Loucy (cell line): ENCODE measurements at regions not wholly inside any gene's neighbourhood (a gene's known extent, or its start where the extent isn't known, plus 50 kb on each side); places are given as distances from the start of the nearest gene placed in this dataset.
A peak's percentile ranks its signal among the peaks of the same experiment; 100 is the strongest.

Experiments
- H2AFZ ChIP-seq: fragments of 200-600 bp; sonication (generic); 2 replicates; pipeline ENCODE4 v1.6.0; 2016; ENCODE audit warnings: antibody characterized with exemption, mild to moderate bottlenecking, low read length, moderate library complexity
- H3F3A ChIP-seq: fragments of 200-600 bp; 2 replicates; pipeline ENCODE4 v1.6.0; 2016; ENCODE audit warnings: antibody characterized with exemption, low read depth, mild to moderate bottlenecking
- H3K27me3 ChIP-seq: fragments of 200-600 bp; sonication (generic); 2 replicates; pipeline ENCODE4 v1.6.1; 2014; ENCODE audit warnings: low read length, mild to moderate bottlenecking; ENCODE audit not compliant: insufficient read depth, poor library complexity, severe bottlenecking
- H3K36me3 ChIP-seq: fragments of 200-600 bp; sonication (generic); 2 replicates; pipeline ENCODE4 v1.6.1; 2016; ENCODE audit warnings: low read length; ENCODE audit not compliant: insufficient read depth
- H3K4me1 ChIP-seq: fragments of 200-600 bp; sonication (generic); 2 replicates; pipeline ENCODE4 v1.5.1; 2014; ENCODE audit warnings: low read length, mild to moderate bottlenecking; ENCODE audit not compliant: insufficient read depth, poor library complexity, severe bottlenecking
- H3K4me2 ChIP-seq: fragments of 200-600 bp; sonication (generic); 2 replicates; pipeline ENCODE4 v1.6.0; 2014; ENCODE audit warnings: antibody characterized with exemption, low read length, low read depth, mild to moderate bottlenecking; ENCODE audit not compliant: poor library complexity, severe bottlenecking
- H3K4me3 ChIP-seq: fragments of 200-600 bp; sonication (generic); 2 replicates; pipeline ENCODE4 v1.5.1; 2014; ENCODE audit warnings: low read length, mild to moderate bottlenecking, mixed read lengths; ENCODE audit not compliant: poor library complexity, severe bottlenecking
- H3K79me2 ChIP-seq: fragments of 200-600 bp; sonication (generic); 2 replicates; pipeline ENCODE4 v1.6.1; 2014; ENCODE audit warnings: low read length; ENCODE audit not compliant: insufficient read depth
- H3K9ac ChIP-seq: fragments of 200-600 bp; sonication (generic); 2 replicates; pipeline ENCODE4 v1.6.0; 2014; ENCODE audit warnings: mild to moderate bottlenecking, low read depth, low read length, moderate library complexity; ENCODE audit not compliant: poor library complexity, severe bottlenecking
- H3K9me2 ChIP-seq: fragments of 200-600 bp; sonication (generic); replicated peaks from 2 replicates; pipeline ENCODE4 v1.6.1; 2016; ENCODE audit warnings: low read depth, low read length, mixed read lengths
- H3K9me3 ChIP-seq: fragments of 200-600 bp; sonication (generic); 2 replicates; pipeline ENCODE4 v1.6.1; 2014; ENCODE audit warnings: mild to moderate bottlenecking, antibody characterized with exemption, low read length, low read depth; ENCODE audit not compliant: insufficient read depth
- H4K20me1 ChIP-seq: fragments of 200-600 bp; sonication (generic); 2 replicates; pipeline ENCODE4 v1.6.0; 2014; ENCODE audit warnings: antibody characterized with exemption, low read length, mild to moderate bottlenecking; ENCODE audit not compliant: insufficient read depth, poor library complexity, severe bottlenecking
- EZH2phosphoT487 ChIP-seq: fragments of 200-600 bp; IDR thresholded peaks from 2 replicates; pipeline ENCODE4 v1.6.1; 2018; ENCODE audit warnings: antibody characterized with exemption, mild to moderate bottlenecking, moderate library complexity, borderline replicate concordance
- TF ChIP-seq, protein P1 (sequence below): fragments of 200-600 bp; sonication (generic); conservative IDR thresholded peaks from 2 replicates; pipeline ENCODE4 v1.5.1; 2014; ENCODE audit warnings: mild to moderate bottlenecking, antibody characterized with exemption, low read length

- H3K9me3 ChIP-seq, result no peaks in the 10 kb centered on the region
- H3K4me3 ChIP-seq, result no peak overlapping the region
- no peaks in the 10 kb centered on the region for H3K79me2 ChIP-seq
- no peaks in the 10 kb centered on the region for H4K20me1 ChIP-seq
- H2AFZ ChIP-seq, result no peak overlapping the region
- H3K9ac ChIP-seq, result no peak overlapping the region
- H3K4me2 ChIP-seq, result no peak overlapping the region
- H3F3A ChIP-seq, result no peaks in the 10 kb centered on the region
- H3K27me3 ChIP-seq, result no peaks in the 10 kb centered on the region
- no peaks in the 10 kb centered on the region for H3K9me2 ChIP-seq
- TF ChIP-seq, protein P1, sequence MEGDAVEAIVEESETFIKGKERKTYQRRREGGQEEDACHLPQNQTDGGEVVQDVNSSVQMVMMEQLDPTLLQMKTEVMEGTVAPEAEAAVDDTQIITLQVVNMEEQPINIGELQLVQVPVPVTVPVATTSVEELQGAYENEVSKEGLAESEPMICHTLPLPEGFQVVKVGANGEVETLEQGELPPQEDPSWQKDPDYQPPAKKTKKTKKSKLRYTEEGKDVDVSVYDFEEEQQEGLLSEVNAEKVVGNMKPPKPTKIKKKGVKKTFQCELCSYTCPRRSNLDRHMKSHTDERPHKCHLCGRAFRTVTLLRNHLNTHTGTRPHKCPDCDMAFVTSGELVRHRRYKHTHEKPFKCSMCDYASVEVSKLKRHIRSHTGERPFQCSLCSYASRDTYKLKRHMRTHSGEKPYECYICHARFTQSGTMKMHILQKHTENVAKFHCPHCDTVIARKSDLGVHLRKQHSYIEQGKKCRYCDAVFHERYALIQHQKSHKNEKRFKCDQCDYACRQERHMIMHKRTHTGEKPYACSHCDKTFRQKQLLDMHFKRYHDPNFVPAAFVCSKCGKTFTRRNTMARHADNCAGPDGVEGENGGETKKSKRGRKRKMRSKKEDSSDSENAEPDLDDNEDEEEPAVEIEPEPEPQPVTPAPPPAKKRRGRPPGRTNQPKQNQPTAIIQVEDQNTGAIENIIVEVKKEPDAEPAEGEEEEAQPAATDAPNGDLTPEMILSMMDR, result no peak
- H3K4me1 ChIP-seq, result peaks cover 13% of the 10 kb centered on the region
- no peaks in the 10 kb centered on the region for H3K36me3 ChIP-seq
These were observed 109.4 kb downstream of the TMEM26 start for GRCh38 chr10:61343796-61344195.

GRCh38 chr10:61342858-61343572 is 110.2 kb downstream of the TMEM26 start:
- H2AFZ ChIP-seq, result no peak overlapping the region
- no peaks in the 10 kb centered on the region for H3K9me3 ChIP-seq
- no peaks in the 10 kb centered on the region for H3F3A ChIP-seq
- no peaks in the 10 kb centered on the region for H3K27me3 ChIP-seq
- no peaks in the 10 kb centered on the region for H3K79me2 ChIP-seq
- H3K4me3 ChIP-seq, result no peak overlapping the region
- H3K9me2 ChIP-seq, result no peaks in the 10 kb centered on the region
- no peak overlapping the region for H3K9ac ChIP-seq
- TF ChIP-seq EZH2phosphoT487, result no peak
- TF ChIP-seq, protein P1, result no peak
- H3K36me3 ChIP-seq, result no peaks in the 10 kb centered on the region
- no peaks in the 10 kb centered on the region for H4K20me1 ChIP-seq
- H3K4me1 ChIP-seq, result peaks cover 13% of the 10 kb centered on the region
- H3K4me2 ChIP-seq, result peak overlapping the region; percentile 47

- Histone ChIP-seq H3K4me2 (no peak overlapping the region), H4K20me1 (no peaks in the 10 kb centered on the region), H3K79me2 (no peaks in the 10 kb centered on the region), H3K9me2 (no peaks in the 10 kb centered on the region), H3K9ac (no peak overlapping the region), H3K4me1 (peaks cover 13% of the 10 kb centered on the region), H2AFZ (no peak overlapping the region), H3K36me3 (no peaks in the 10 kb centered on the region), H3K9me3 (no peaks in the 10 kb centered on the region), H3F3A (no peaks in the 10 kb centered on the region), H3K4me3 (no peak overlapping the region), H3K27me3 (no peaks in the 10 kb centered on the region)
- TF ChIP-seq, protein P1, result no peak
- no peak for TF ChIP-seq EZH2phosphoT487
These were observed 112.2 kb downstream of the TMEM26 start for GRCh38 chr10:61341008-61341407.
